Keratinocyte (primary cell): ENCODE measurements at regions not wholly inside any gene's neighbourhood (a gene's known extent, or its start where the extent isn't known, plus 50 kb on each side); places are given as distances from the start of the nearest gene placed in this dataset.
"Not testable (repeated sequence)": the region's sequence is repeated elsewhere in the genome, so short reads cannot be mapped to it uniquely, and the experiment has no call there.

Source experiments
- DNase-seq: peaks from one replicate; pipeline ENCODE4 v3.0.0-alpha.2; 2011; ENCODE audit warnings: low read depth, missing footprints, low spot score
- FAIRE-seq: peaks from 2 replicates; lab custom pipeline; 2011; peaks lifted over from hg19 to GRCh38; lab: Jason Lieb, UNC
- H2AFZ ChIP-seq: 2 replicates; pipeline ENCODE4 v1.6.0; 2012; ENCODE audit warnings: low read length, control low read depth, inconsistent platforms; ENCODE audit not compliant: control insufficient read depth
- H3K27ac ChIP-seq: 2 replicates; pipeline ENCODE4 v1.5.1; 2011; ENCODE audit warnings: low read length; ENCODE audit not compliant: control insufficient read depth, insufficient read depth
- H3K27me3 ChIP-seq: 3 replicates; pipeline ENCODE4 v1.6.0; 2011; ENCODE audit warnings: low read length; ENCODE audit not compliant: control insufficient read depth, insufficient read depth; ENCODE audit errors: extremely low read depth
- H3K36me3 ChIP-seq, 2 experiments: 2 replicates in 1 of 2; 3 replicates in 1 of 2; pipeline ENCODE4 v1.5.1; 2011; ENCODE audit warnings: low read length in 2 of 2, mild to moderate bottlenecking in 1 of 2; ENCODE audit not compliant: control insufficient read depth in 2 of 2, insufficient read depth in 2 of 2; ENCODE audit errors: extremely low read depth in 1 of 2
- H3K4me1 ChIP-seq: 3 replicates; pipeline ENCODE4 v1.5.1; 2011; ENCODE audit warnings: low read length; ENCODE audit not compliant: control insufficient read depth, insufficient read depth; ENCODE audit errors: extremely low read depth
- H3K4me2 ChIP-seq: 3 replicates; pipeline ENCODE4 v1.6.0; 2011; ENCODE audit warnings: low read depth, low read length; ENCODE audit not compliant: control insufficient read depth, insufficient read depth; ENCODE audit errors: extremely low read depth
- H3K4me3 ChIP-seq, 3 experiments: fragments of 200-600 bp in 1 of 3; sonication (generic) in 1 of 3; 2 replicates in 2 of 3; 3 replicates in 1 of 3; pipeline ENCODE4 v1.5.1; 2011 to 2016; ENCODE audit warnings: low read length in 3 of 3, mild to moderate bottlenecking in 3 of 3, control low read depth in 2 of 3, inconsistent platforms in 1 of 3, low read depth in 1 of 3, mixed read lengths in 1 of 3, mixed run types in 1 of 3, moderate library complexity in 1 of 3; ENCODE audit not compliant: control insufficient read depth in 2 of 3, insufficient read depth in 2 of 3; ENCODE audit errors: extremely low read depth in 1 of 3
- H3K79me2 ChIP-seq: 2 replicates; pipeline ENCODE4 v1.6.0; 2012; ENCODE audit warnings: low read length; ENCODE audit not compliant: control insufficient read depth, insufficient read depth
- H3K9ac ChIP-seq: 3 replicates; pipeline ENCODE4 v1.6.0; 2011; ENCODE audit warnings: low read length; ENCODE audit not compliant: control insufficient read depth, insufficient read depth; ENCODE audit errors: extremely low read depth
- H3K9me1 ChIP-seq: 3 replicates; pipeline ENCODE4 v1.6.0; 2011; ENCODE audit warnings: low read length; ENCODE audit not compliant: control insufficient read depth, insufficient read depth; ENCODE audit errors: extremely low read depth
- H3K9me3 ChIP-seq: 2 replicates; pipeline ENCODE4 v1.5.1; 2012; ENCODE audit warnings: low read depth, low read length; ENCODE audit not compliant: control insufficient read depth
- H4K20me1 ChIP-seq: 3 replicates; pipeline ENCODE4 v1.6.0; 2011; ENCODE audit warnings: low read length; ENCODE audit not compliant: control insufficient read depth, insufficient read depth; ENCODE audit errors: extremely low read depth
- EZH2 ChIP-seq: IDR thresholded peaks from one replicate; pipeline ENCODE4 v1.6.1; 2012; ENCODE audit warnings: inconsistent platforms, mild to moderate bottlenecking, low read length, moderate library complexity
- dilution Hi-C: fragments of 300-500 bp; cut with MboI; formaldehyde crosslinking; loops from one replicate; pipeline ENCODE4 v1.7.0; 2020; ENCODE audit warnings: low sequenced_read_pairs; ENCODE audit not compliant: extremely low pct_ligation_motif_present
- TF ChIP-seq, protein P1 (sequence below), 3 experiments: IDR thresholded peaks in 1 of 3; conservative IDR thresholded peaks in 1 of 3; optimal IDR thresholded peaks in 1 of 3; 2 replicates in 2 of 3; 3 replicates in 1 of 3; pipeline versions ENCODE3 to v1.5.1; 2011; ENCODE audit warnings: low read length in 3 of 3, mild to moderate bottlenecking in 3 of 3, moderate library complexity in 2 of 3, control low read depth in 1 of 3, inconsistent platforms in 1 of 3; ENCODE audit not compliant: insufficient read depth in 2 of 3; ENCODE audit errors: extremely low read depth in 1 of 3

GRCh38 chr15:34493001-34493400, 55.4 kb upstream of the GOLGA8A start:
- Histone ChIP-seq H3K9ac (no peak overlapping the region), H3K9me1 (no peaks in the 10 kb centered on the region), H3K4me1 (no peaks in the 10 kb centered on the region), H3K27ac (no peak overlapping the region), H3K27me3 (peaks cover 68% of the 10 kb centered on the region), H3K9me3 (peaks cover 11% of the 10 kb centered on the region), H2AFZ (no peak overlapping the region), H3K36me3 (no peaks in the 10 kb centered on the region), H3K4me2 (no peak overlapping the region), H3K4me3 (no peak overlapping the region), H3K79me2 (no peaks in the 10 kb centered on the region), H4K20me1 (no peaks in the 10 kb centered on the region)
- TF ChIP-seq EZH2 = no peak
- TF ChIP-seq, protein P1, sequence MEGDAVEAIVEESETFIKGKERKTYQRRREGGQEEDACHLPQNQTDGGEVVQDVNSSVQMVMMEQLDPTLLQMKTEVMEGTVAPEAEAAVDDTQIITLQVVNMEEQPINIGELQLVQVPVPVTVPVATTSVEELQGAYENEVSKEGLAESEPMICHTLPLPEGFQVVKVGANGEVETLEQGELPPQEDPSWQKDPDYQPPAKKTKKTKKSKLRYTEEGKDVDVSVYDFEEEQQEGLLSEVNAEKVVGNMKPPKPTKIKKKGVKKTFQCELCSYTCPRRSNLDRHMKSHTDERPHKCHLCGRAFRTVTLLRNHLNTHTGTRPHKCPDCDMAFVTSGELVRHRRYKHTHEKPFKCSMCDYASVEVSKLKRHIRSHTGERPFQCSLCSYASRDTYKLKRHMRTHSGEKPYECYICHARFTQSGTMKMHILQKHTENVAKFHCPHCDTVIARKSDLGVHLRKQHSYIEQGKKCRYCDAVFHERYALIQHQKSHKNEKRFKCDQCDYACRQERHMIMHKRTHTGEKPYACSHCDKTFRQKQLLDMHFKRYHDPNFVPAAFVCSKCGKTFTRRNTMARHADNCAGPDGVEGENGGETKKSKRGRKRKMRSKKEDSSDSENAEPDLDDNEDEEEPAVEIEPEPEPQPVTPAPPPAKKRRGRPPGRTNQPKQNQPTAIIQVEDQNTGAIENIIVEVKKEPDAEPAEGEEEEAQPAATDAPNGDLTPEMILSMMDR (optimal IDR thresholded peaks at IDR 0.05 in 1 of 3, IDR thresholded peaks at IDR 0.05 in 1 of 3, conservative IDR thresholded peaks at IDR 0.05 in 1 of 3; ENCODE audit: extremely low read depth in 1 of 3, insufficient read depth in 2 of 3, low read length in 3 of 3) = no peak
- dilution Hi-C loops = no loop called here
- DNase-seq (no peak), FAIRE-seq (no peak)

- H3K4me1 ChIP-seq, H3K27ac ChIP-seq, FAIRE-seq, DNase-seq, H3K4me2 ChIP-seq, H3K9me1 ChIP-seq, H3K4me3 ChIP-seq, H4K20me1 ChIP-seq, dilution Hi-C loops, H2AFZ ChIP-seq, H3K9ac ChIP-seq, H3K36me3 ChIP-seq, H3K79me2 ChIP-seq: not testable (repeated sequence)
- H3K27me3 ChIP-seq = peaks cover 61% of the 10 kb centered on the region
- peaks cover 11% of the 10 kb centered on the region for H3K9me3 ChIP-seq
Measured at GRCh38 chr15:34491488-34491887, 53.9 kb upstream of the GOLGA8A start.

DNA sequence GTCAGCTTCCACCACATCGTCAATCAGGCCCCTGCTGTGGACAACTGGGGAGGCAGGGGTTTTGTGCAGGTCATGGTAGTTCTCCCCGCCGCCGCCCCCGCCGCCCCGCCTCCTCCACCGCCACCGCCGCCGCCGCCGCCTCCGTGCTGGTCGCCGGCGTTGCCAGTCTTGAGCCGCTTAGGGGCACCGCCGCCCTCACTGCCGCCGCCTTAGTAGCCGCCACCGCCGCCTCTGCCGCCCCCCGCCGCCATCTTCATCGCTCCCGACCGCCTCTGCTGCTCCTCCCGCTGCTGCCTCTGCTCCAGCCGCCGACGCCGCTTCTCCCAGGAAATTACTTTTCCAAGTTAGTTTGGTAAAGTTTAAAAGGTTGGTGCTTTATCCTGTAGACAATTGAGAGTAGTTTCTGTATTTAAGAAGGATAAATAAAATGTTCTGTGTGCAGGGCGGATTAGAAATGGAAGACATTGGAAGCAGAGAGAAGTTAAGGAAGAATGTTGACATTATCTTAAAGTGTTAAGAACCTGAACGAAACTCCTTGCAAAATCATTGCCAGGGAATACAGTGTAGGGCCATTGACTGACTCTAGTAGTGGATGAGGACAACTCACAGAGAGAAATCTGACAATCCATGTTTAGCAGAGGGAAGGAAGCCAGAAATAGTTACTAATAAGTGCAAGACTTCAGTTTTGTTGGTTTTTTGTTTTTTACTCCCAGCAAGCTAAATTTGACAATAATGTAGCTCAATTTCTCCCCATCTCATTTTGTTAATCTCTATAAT, 53.0 kb upstream of the GOLGA8A start:
- Histone ChIP-seq H2AFZ (no peak overlapping the region), H3K36me3 (no peaks in the 10 kb centered on the region), H3K4me3 (no peak overlapping the region), H3K4me1 (no peaks in the 10 kb centered on the region), H3K9me3 (peaks cover 11% of the 10 kb centered on the region), H3K79me2 (no peaks in the 10 kb centered on the region), H4K20me1 (no peaks in the 10 kb centered on the region), H3K27me3 (peaks cover 53% of the 10 kb centered on the region), H3K4me2 (no peak overlapping the region), H3K27ac (no peak overlapping the region), H3K9ac (no peak overlapping the region), H3K9me1 (no peaks in the 10 kb centered on the region)
- FAIRE-seq (no peak), DNase-seq (no peak)
- dilution Hi-C loops = no loop called here
- no peak for TF ChIP-seq EZH2
- TF ChIP-seq, protein P1 (optimal IDR thresholded peaks at IDR 0.05 in 1 of 3, IDR thresholded peaks at IDR 0.05 in 1 of 3, conservative IDR thresholded peaks at IDR 0.05 in 1 of 3; ENCODE audit: extremely low read depth in 1 of 3, insufficient read depth in 2 of 3, low read length in 3 of 3) = no peak
